ENCODE measurements at regions not wholly inside any gene's neighbourhood (a gene's known extent, or its start where the extent isn't known, plus 50 kb on each side); places are given as distances from the start of the nearest gene placed in this dataset.

DNA sequence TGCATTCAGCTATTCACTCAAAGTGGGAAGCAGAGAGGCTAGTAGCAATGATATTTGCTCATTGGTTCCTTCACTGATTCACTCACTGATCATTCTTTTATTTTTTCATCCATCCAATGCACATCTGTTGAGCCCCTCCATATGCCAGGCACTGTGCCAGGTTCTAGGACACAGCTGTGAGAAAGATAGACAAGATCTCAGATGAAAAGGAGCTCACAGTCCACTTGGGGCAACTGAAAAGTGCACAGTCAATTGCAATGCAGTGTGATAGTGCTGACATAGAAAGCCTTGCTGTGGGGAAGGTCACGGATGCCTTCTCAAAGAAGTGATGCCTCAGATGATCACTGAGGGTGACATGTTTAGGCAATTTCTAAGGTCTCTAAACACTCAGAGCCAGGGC lies 262.3 kb downstream of the PTEN start:
- in situ Hi-C loops (cut with MboI; ENCODE audit: low pct_ligation_motif_present in 1 of 4, low pct_unique_long_range_greater_than_20kb in 1 of 4, low sequenced_read_pairs in 3 of 4): loop anchor here in 1 of 4 donors (25.0 kb wide), 1 partner anchor 263 kb away; the partner anchor contains the start of genes KLLN and PTEN
- no peak for TF ChIP-seq EP300 (IDR thresholded peaks at IDR 0.05; ENCODE audit: low read depth)
- TF ChIP-seq POLR2A (IDR thresholded peaks at IDR 0.05): no peak
- TF ChIP-seq POLR2AphosphoS5 (IDR thresholded peaks at IDR 0.05): no peak

GRCh38 chr10:88126699-88127098 lies 263.3 kb downstream of the PTEN start:
- no peaks in the 10 kb centered on the region for H3K27me3 ChIP-seq
- no peaks in the 10 kb centered on the region for H3K9me3 ChIP-seq
- 78 to 100% methylated on average over 1 of the region's 1 CpG for WGBS, 2 donors (ENCODE audit: low coverage in 1 of 2)
- H3K36me3 ChIP-seq: no peaks in the 10 kb centered on the region
- in situ Hi-C loops (cut with MboI; ENCODE audit: low pct_ligation_motif_present in 1 of 4, low pct_unique_long_range_greater_than_20kb in 1 of 4, low sequenced_read_pairs in 3 of 4) (loop anchor here in 1 of 4 donors (25.0 kb wide), 1 partner anchor 264 kb away; the partner anchor contains the start of genes KLLN and PTEN), intact Hi-C loops (cut with DNase I; ENCODE audit: low total_unique reads) (no loop called here)
- TF ChIP-seq POLR2A (IDR thresholded peaks at IDR 0.05): no peak
- no peak for TF ChIP-seq EP300 (IDR thresholded peaks at IDR 0.05; ENCODE audit: low read depth)
- TF ChIP-seq POLR2AphosphoS5 (IDR thresholded peaks at IDR 0.05): no peak
- TF ChIP-seq CTCF (IDR thresholded peaks at IDR 0.05): no peak
- DNase-seq: no peak
- H3K4me1 ChIP-seq: no peaks in the 10 kb centered on the region
- no peak overlapping the region for H3K27ac ChIP-seq
- H3K4me3 ChIP-seq: no peak overlapping the region

More for the DNA sequence above, 262.3 kb downstream of the PTEN start:
- DNase-seq: no peak
- intact Hi-C loops (cut with DNase I; ENCODE audit: low total_unique reads): no loop called here
- no peaks in the 10 kb centered on the region for H3K27me3 ChIP-seq
- H3K4me1 ChIP-seq: no peaks in the 10 kb centered on the region
- WGBS, 2 donors (ENCODE audit: low coverage in 1 of 2): 60 to 92% methylated on average over 1 of the region's 1 CpG
- H3K9me3 ChIP-seq: no peaks in the 10 kb centered on the region
- no peak overlapping the region for H3K4me3 ChIP-seq
- H3K36me3 ChIP-seq: no peaks in the 10 kb centered on the region
- H3K27ac ChIP-seq: no peak overlapping the region

- Histone ChIP-seq H3K4me1 (no peaks in the 10 kb centered on the region), H3K27me3 (no peaks in the 10 kb centered on the region), H3K27ac (no peak overlapping the region), H3K4me3 (no peak overlapping the region), H3K9me3 (no peaks in the 10 kb centered on the region), H3K36me3 (no peaks in the 10 kb centered on the region)
- intact Hi-C loops (cut with DNase I; ENCODE audit: low total_unique reads) (no loop called here), in situ Hi-C loops (cut with MboI; ENCODE audit: low pct_ligation_motif_present in 1 of 4, low pct_unique_long_range_greater_than_20kb in 1 of 4, low sequenced_read_pairs in 3 of 4) (loop anchor here in 1 of 4 donors (25.0 kb wide), 1 partner anchor 265 kb away; the partner anchor contains the start of genes KLLN and PTEN)
- no peak for DNase-seq
- TF ChIP-seq EP300 (IDR thresholded peaks at IDR 0.05; ENCODE audit: low read depth): no peak
- no peak for TF ChIP-seq POLR2A (IDR thresholded peaks at IDR 0.05)
- TF ChIP-seq CTCF (IDR thresholded peaks at IDR 0.05): no peak
- TF ChIP-seq POLR2AphosphoS5 (IDR thresholded peaks at IDR 0.05): no peak
- 55 to 62% methylated on average over 2 of the region's 2 CpGs for WGBS, 2 donors (ENCODE audit: low coverage in 1 of 2)
Measured at GRCh38 chr10:88127269-88127668, 263.8 kb downstream of the PTEN start.

DNA sequence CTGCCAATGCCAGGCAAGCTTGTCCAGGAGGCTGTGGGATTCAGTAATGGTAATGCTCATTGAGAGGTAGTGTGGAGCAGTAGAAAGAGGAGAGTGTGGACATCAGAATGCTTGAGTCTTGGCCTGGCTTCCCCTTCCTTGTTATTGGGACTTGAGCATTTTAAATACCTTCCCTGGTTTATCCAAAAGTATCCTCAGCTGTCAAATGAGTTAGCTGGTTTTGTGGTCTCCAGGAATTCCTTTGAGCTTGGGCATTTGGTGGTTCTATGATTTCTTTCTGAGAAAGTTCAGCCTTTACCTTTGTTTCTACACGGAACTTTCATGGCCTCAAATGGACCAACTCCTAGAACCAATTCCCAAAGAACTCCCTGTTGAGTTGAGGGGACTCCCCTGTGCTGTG lies 264.3 kb downstream of the PTEN start:
- Histone ChIP-seq H3K36me3 (no peaks in the 10 kb centered on the region), H3K4me1 (no peaks in the 10 kb centered on the region), H3K27ac (no peak overlapping the region), H3K9me3 (no peaks in the 10 kb centered on the region), H3K27me3 (no peaks in the 10 kb centered on the region), H3K4me3 (no peak overlapping the region)
- TF ChIP-seq EP300 (IDR thresholded peaks at IDR 0.05; ENCODE audit: low read depth): no peak
- TF ChIP-seq CTCF (IDR thresholded peaks at IDR 0.05): no peak
- TF ChIP-seq POLR2AphosphoS5 (IDR thresholded peaks at IDR 0.05): no peak
- no peak for TF ChIP-seq POLR2A (IDR thresholded peaks at IDR 0.05)
- WGBS, 2 donors (ENCODE audit: low coverage in 1 of 2): 90 to 96% methylated on average over 1 of the region's 1 CpG
- DNase-seq: no peak
- in situ Hi-C loops (cut with MboI; ENCODE audit: low pct_ligation_motif_present in 1 of 4, low pct_unique_long_range_greater_than_20kb in 1 of 4, low sequenced_read_pairs in 3 of 4) (loop anchor here in 1 of 4 donors (25.0 kb wide), 1 partner anchor 265 kb away; the partner anchor contains the start of genes KLLN and PTEN), intact Hi-C loops (cut with DNase I; ENCODE audit: low total_unique reads) (no loop called here)

DNA sequence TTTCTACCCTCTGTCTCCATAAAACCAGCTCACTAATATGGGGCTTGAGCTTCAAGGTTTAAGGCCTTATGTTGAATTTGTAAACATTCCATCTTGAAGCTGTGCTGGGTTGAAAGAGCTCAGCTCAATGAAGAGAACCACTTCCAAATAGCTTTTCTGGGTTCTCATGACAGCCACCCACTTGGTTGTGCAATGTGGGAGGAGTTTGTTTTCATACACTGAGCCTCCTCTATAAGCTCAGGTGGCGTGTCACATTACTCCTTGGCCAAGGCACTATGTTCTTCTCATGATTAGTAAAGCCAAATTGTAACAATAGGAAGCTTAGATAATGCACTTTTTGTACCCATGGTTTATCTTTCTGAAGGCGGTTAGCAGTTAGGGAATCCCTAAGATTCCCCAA lies 265.6 kb downstream of the PTEN start:
- no peaks in the 10 kb centered on the region for H3K4me1 ChIP-seq
- intact Hi-C loops (cut with DNase I; ENCODE audit: low total_unique reads): no loop called here
- 96 to 100% methylated on average over 2 of the region's 2 CpGs for WGBS, 2 donors (ENCODE audit: low coverage in 1 of 2)

More for the DNA sequence above, 265.6 kb downstream of the PTEN start:
- Histone ChIP-seq H3K9me3 (no peaks in the 10 kb centered on the region), H3K27ac (no peak overlapping the region), H3K27me3 (no peaks in the 10 kb centered on the region), H3K36me3 (no peaks in the 10 kb centered on the region), H3K4me3 (no peak overlapping the region)
- TF ChIP-seq EP300 (IDR thresholded peaks at IDR 0.05; ENCODE audit: low read depth) (no peak), POLR2AphosphoS5 (IDR thresholded peaks at IDR 0.05) (no peak), CTCF (IDR thresholded peaks at IDR 0.05) (no peak), POLR2A (IDR thresholded peaks at IDR 0.05) (no peak)
- DNase-seq: no peak
- in situ Hi-C loops (cut with MboI; ENCODE audit: low pct_ligation_motif_present in 1 of 4, low pct_unique_long_range_greater_than_20kb in 1 of 4, low sequenced_read_pairs in 3 of 4): loop anchor here in 1 of 4 donors (25.0 kb wide), 1 partner anchor 267 kb away; the partner anchor contains the start of genes KLLN and PTEN

Data from transverse colon (tissue), 4 donors.